H9 (cell line): ENCODE measurements at regions not wholly inside any gene's neighbourhood (a gene's known extent, or its start where the extent isn't known, plus 50 kb on each side); places are given as distances from the start of the nearest gene placed in this dataset.

Source experiments
- DNase-seq: peaks from one replicate; pipeline ENCODE4 v3.0.0-alpha.2; 2017
- H2AFZ ChIP-seq: one replicate; pipeline ENCODE4 v1.6.1; 2013; ENCODE audit warnings: mild to moderate bottlenecking, low read length, control low read depth, moderate library complexity
- H2AK5ac ChIP-seq: 2 replicates; pipeline ENCODE4 v1.6.1; 2013; ENCODE audit warnings: low read length, control low read depth, mixed read lengths; ENCODE audit not compliant: insufficient read length
- H2BK120ac ChIP-seq: one replicate; pipeline ENCODE4 v1.6.1; 2013; ENCODE audit warnings: low read depth, mild to moderate bottlenecking, low read length, control low read depth, inconsistent platforms; ENCODE audit not compliant: poor library complexity, severe bottlenecking
- H2BK12ac ChIP-seq: 2 replicates; pipeline ENCODE4 v1.6.1; 2013; ENCODE audit warnings: low read length, control low read depth, mixed read lengths, low read depth; ENCODE audit not compliant: insufficient read length
- H2BK15ac ChIP-seq: 2 replicates; pipeline ENCODE4 v1.6.1; 2013; ENCODE audit warnings: low read depth, low read length, control low read depth
- H2BK20ac ChIP-seq: one replicate; pipeline ENCODE4 v1.6.1; 2013; ENCODE audit warnings: low read depth, mild to moderate bottlenecking, low read length, control low read depth, inconsistent platforms; ENCODE audit not compliant: poor library complexity, severe bottlenecking
- H2BK5ac ChIP-seq: 2 replicates; pipeline ENCODE4 v1.6.1; 2013; ENCODE audit warnings: low read length, control low read depth, mixed read lengths; ENCODE audit not compliant: insufficient read length
- H3K14ac ChIP-seq: 2 replicates; pipeline ENCODE4 v1.6.1; 2013; ENCODE audit warnings: low read length, control low read depth; ENCODE audit not compliant: insufficient read depth
- H3K18ac ChIP-seq: 2 replicates; pipeline ENCODE4 v1.6.1; 2013; ENCODE audit warnings: low read depth, mild to moderate bottlenecking, mixed read lengths, low read length, control low read depth; ENCODE audit not compliant: insufficient read length
- H3K23ac ChIP-seq: 2 replicates; pipeline ENCODE4 v1.6.1; 2013; ENCODE audit warnings: low read length, control low read depth, mixed read lengths, low read depth; ENCODE audit not compliant: insufficient read length
- H3K23me2 ChIP-seq: 2 replicates; pipeline ENCODE4 v1.6.1; 2013; ENCODE audit warnings: low read depth, mild to moderate bottlenecking, mixed read lengths, low read length, control low read depth; ENCODE audit not compliant: insufficient read length, poor library complexity, severe bottlenecking
- H3K27ac ChIP-seq: 2 replicates; pipeline ENCODE4 v1.5.1; 2013; ENCODE audit warnings: low read length, control low read depth, mixed read lengths, low read depth; ENCODE audit not compliant: insufficient read length
- H3K27me3 ChIP-seq: 2 replicates; pipeline ENCODE4 v1.6.1; 2013; ENCODE audit warnings: low read length, control low read depth, inconsistent platforms; ENCODE audit not compliant: insufficient read depth
- H3K4ac ChIP-seq: 2 replicates; pipeline ENCODE4 v1.6.1; 2013; ENCODE audit warnings: low read depth, mild to moderate bottlenecking, control low read depth, inconsistent platforms, low read length, moderate library complexity
- H3K4me1 ChIP-seq: 2 replicates; pipeline ENCODE4 v1.6.1; 2013; ENCODE audit warnings: low read length, control low read depth, inconsistent platforms; ENCODE audit not compliant: insufficient read depth
- H3K4me2 ChIP-seq: 2 replicates; pipeline ENCODE4 v1.6.1; 2013; ENCODE audit warnings: low read length, control low read depth, mixed read lengths; ENCODE audit not compliant: insufficient read length, insufficient read depth
- H3K56ac ChIP-seq: 2 replicates; pipeline ENCODE4 v1.6.1; 2013; ENCODE audit warnings: low read depth, mild to moderate bottlenecking, mixed read lengths, low read length, control low read depth; ENCODE audit not compliant: insufficient read length
- H3K79me1 ChIP-seq: 2 replicates; pipeline ENCODE4 v1.6.1; 2013; ENCODE audit warnings: low read depth, mild to moderate bottlenecking, moderate library complexity, low read length, control low read depth, inconsistent platforms; ENCODE audit not compliant: insufficient read depth, poor library complexity, severe bottlenecking
- H3K79me2 ChIP-seq: 2 replicates; pipeline ENCODE4 v1.6.1; 2013; ENCODE audit warnings: low read length, control low read depth, inconsistent platforms; ENCODE audit not compliant: insufficient read depth
- H3K9ac ChIP-seq: 2 replicates; pipeline ENCODE4 v1.6.1; 2013; ENCODE audit warnings: low read length, control low read depth, mixed read lengths; ENCODE audit not compliant: insufficient read length; ENCODE audit errors: extremely low read depth
- H3K9me3 ChIP-seq: one replicate; pipeline ENCODE4 v1.6.1; 2013; ENCODE audit warnings: low read depth, low read length, inconsistent platforms; ENCODE audit not compliant: control insufficient read depth
- H3T11ph ChIP-seq: one replicate; pipeline ENCODE4 v1.6.1; 2013; ENCODE audit warnings: mild to moderate bottlenecking, low read length, control low read depth, inconsistent platforms
- H4K20me1 ChIP-seq: one replicate; pipeline ENCODE4 v1.6.1; 2013; ENCODE audit not compliant: control insufficient read depth, insufficient read length, insufficient read depth
- H4K5ac ChIP-seq: 2 replicates; pipeline ENCODE4 v1.6.1; 2013; ENCODE audit warnings: low read depth, mild to moderate bottlenecking, mixed read lengths, low read length, control low read depth; ENCODE audit not compliant: insufficient read length
- H4K8ac ChIP-seq: replicated peaks from 2 replicates; pipeline ENCODE4 v1.6.1; 2013; ENCODE audit warnings: low read length, control low read depth, mixed read lengths, low read depth; ENCODE audit not compliant: insufficient read length
- H4K91ac ChIP-seq: 2 replicates; pipeline ENCODE4 v1.6.1; 2013; ENCODE audit warnings: low read depth, mild to moderate bottlenecking, moderate library complexity, mixed read lengths, low read length, control low read depth; ENCODE audit not compliant: insufficient read length
- H3K27ac Mint-ChIP-seq, 3 experiments: 2 replicates in 2 of 3; 3 replicates in 1 of 3; pipeline ENCODE4 v1.8.0; 2020 to 2021; ENCODE audit warnings: mixed read lengths in 3 of 3, mild to moderate bottlenecking in 1 of 3, moderate library complexity in 1 of 3
- H3K27me3 Mint-ChIP-seq: 2 replicates; pipeline ENCODE4 v1.8.0; 2021; ENCODE audit warnings: low read depth, mild to moderate bottlenecking, moderate library complexity, mixed read lengths
- H3K36me3 Mint-ChIP-seq, 3 experiments: 2 replicates in 2 of 3; 3 replicates in 1 of 3; pipeline ENCODE4 v1.8.0; 2020 to 2021; ENCODE audit warnings: low read depth in 3 of 3, mixed read lengths in 3 of 3; ENCODE audit not compliant: insufficient read depth in 1 of 3
- H3K4me1 Mint-ChIP-seq, 2 experiments: 2 replicates each; pipeline ENCODE4 v1.8.0; 2020; ENCODE audit warnings: mixed read lengths in 2 of 2
- H3K4me3 Mint-ChIP-seq, 2 experiments: 2 replicates in 1 of 2; 3 replicates in 1 of 2; pipeline ENCODE4 v1.8.0; 2020 to 2021; ENCODE audit warnings: mild to moderate bottlenecking in 2 of 2, mixed read lengths in 2 of 2, moderate library complexity in 1 of 2
- H3K9me3 Mint-ChIP-seq, 2 experiments: 2 replicates in 1 of 2; 3 replicates in 1 of 2; pipeline ENCODE4 v1.8.0; 2020; ENCODE audit warnings: mild to moderate bottlenecking in 2 of 2, mixed read lengths in 2 of 2, moderate library complexity in 1 of 2
- TF ChIP-seq, protein P1 (sequence below): fragments of 200-600 bp; sonication (generic); conservative IDR thresholded peaks from 3 replicates; pipeline ENCODE4 v1.8.0; 2021; ENCODE audit warnings: antibody characterized with exemption, mild to moderate bottlenecking

DNA sequence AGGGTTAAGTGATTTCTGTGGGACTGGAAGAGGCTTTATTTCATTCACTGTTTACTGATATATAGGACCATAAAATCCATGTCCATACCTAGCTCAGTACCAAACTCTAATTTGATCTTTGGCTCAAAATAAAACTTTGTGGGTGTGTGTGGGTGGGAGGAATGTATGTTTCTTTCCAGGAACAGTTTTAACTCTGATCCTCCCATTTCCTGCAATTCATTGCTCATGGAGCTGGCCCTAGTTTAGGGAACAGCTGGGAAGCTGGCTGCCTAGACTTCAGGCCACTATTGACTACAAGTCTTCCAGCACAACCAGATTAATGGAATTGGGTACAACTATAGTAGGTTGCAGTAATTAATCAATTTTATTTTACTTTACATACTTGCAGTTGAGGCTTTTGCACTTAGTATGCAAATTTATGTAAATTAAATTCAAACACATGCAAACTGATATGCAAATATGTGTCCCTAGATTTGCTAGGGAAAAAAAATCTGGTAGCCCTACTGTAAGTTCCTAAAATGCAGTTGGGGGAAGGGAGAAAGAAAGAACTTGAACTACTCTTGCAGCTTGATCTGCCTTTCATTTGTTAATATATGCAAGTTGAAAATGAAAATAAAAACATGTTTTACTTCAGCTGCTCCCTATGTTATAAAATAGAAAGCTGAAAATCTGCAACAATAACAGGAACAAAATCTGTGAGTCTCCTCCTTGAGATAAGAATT, 1070.3 kb upstream of the CELF4 start:
- Mint-ChIP-seq H3K9me3 (peaks cover 17 to 25% of the 10 kb centered on the region in 2 experiments), H3K36me3 (peaks cover 8 to 26% (median 14%) of the 10 kb centered on the region in 3 experiments), H3K27me3 (peaks cover 1% of the 10 kb centered on the region; the same call in 1 of the 2 replicates), H3K4me1 (peaks cover 12 to 14% of the 10 kb centered on the region in 2 experiments), H3K27ac (peak overlapping the region; percentile 31 to 68 (median 48); a peak in 4 of 7 replicates), H3K4me3 (no peak overlapping the region; a peak in 3 of 5 replicates)
- H4K5ac ChIP-seq, result no peak overlapping the region
- no peak overlapping the region for H2AK5ac ChIP-seq
- no peak overlapping the region for H3K4me2 ChIP-seq
- no peaks in the 10 kb centered on the region for H3K23me2 ChIP-seq
- no peaks in the 10 kb centered on the region for H4K20me1 ChIP-seq
- H3K9ac ChIP-seq, result no peak overlapping the region
- H3K79me1 ChIP-seq, result no peaks in the 10 kb centered on the region
- no peak for DNase-seq
- H2BK20ac ChIP-seq, result no peak overlapping the region
- H3K23ac ChIP-seq, result no peak overlapping the region
- H3K79me2 ChIP-seq, result no peaks in the 10 kb centered on the region
- H3K18ac ChIP-seq, result no peak overlapping the region
- no peak overlapping the region for H2AFZ ChIP-seq
- no peak overlapping the region for H3K14ac ChIP-seq
- H3K4me1 ChIP-seq, result no peaks in the 10 kb centered on the region; the same call in 1 of the 2 replicates
- H4K91ac ChIP-seq, result no peak overlapping the region
- no peak overlapping the region for H4K8ac ChIP-seq
- no peak overlapping the region for H2BK12ac ChIP-seq
- H3K9me3 ChIP-seq, result peaks cover 12% of the 10 kb centered on the region
- H2BK5ac ChIP-seq, result no peak overlapping the region
- no peaks in the 10 kb centered on the region for H3K27me3 ChIP-seq
- no peak overlapping the region for H2BK120ac ChIP-seq
- H2BK15ac ChIP-seq, result no peak overlapping the region
- H3K56ac ChIP-seq, result no peak overlapping the region
- no peak overlapping the region for H3T11ph ChIP-seq
- TF ChIP-seq, protein P1, sequence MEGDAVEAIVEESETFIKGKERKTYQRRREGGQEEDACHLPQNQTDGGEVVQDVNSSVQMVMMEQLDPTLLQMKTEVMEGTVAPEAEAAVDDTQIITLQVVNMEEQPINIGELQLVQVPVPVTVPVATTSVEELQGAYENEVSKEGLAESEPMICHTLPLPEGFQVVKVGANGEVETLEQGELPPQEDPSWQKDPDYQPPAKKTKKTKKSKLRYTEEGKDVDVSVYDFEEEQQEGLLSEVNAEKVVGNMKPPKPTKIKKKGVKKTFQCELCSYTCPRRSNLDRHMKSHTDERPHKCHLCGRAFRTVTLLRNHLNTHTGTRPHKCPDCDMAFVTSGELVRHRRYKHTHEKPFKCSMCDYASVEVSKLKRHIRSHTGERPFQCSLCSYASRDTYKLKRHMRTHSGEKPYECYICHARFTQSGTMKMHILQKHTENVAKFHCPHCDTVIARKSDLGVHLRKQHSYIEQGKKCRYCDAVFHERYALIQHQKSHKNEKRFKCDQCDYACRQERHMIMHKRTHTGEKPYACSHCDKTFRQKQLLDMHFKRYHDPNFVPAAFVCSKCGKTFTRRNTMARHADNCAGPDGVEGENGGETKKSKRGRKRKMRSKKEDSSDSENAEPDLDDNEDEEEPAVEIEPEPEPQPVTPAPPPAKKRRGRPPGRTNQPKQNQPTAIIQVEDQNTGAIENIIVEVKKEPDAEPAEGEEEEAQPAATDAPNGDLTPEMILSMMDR, result no peak
- H3K4ac ChIP-seq, result no peak overlapping the region
- H3K27ac ChIP-seq, result no peak overlapping the region
